K562 (cell line): ENCODE measurements at regions not wholly inside any gene's neighbourhood (a gene's known extent, or its start where the extent isn't known, plus 50 kb on each side); places are given as distances from the start of the nearest gene placed in this dataset.

Experiments
- ATAC-seq: fragments of 200-7000 bp; cut with Tn5 transposase; 3 replicates; pipeline ENCODE4 v1.9.1; 2020; ENCODE audit warnings: moderate library complexity
- BruUV-seq: library from RNA; stranded (reverse); fragments of 400-500 nt; replicated peaks from 2 replicates; lab custom pipeline; 2021; lab: Mats Ljungman, UMichigan
- CTCF ChIA-PET: fragments of 300-600 bp; formaldehyde crosslinking; extraction: SDS; loops from one replicate; lab custom pipeline; 2021; ENCODE audit warnings: low intra/inter-chr PET ratio; lab: Yijun Ruan, JAX
- POLR2A ChIA-PET: fragments of 300-600, 350-650 bp; sonication (Branson Sonifier 250); formaldehyde crosslinking; extraction: SDS; loops from one replicate; lab custom pipeline; 2021; ENCODE audit warnings: antibody characterized with exemption, inconsistent platforms; lab: Yijun Ruan, JAX
- DNase-seq, 4 experiments: peaks; one replicate each; pipeline versions ENCODE4 v3.0.0 to v3.0.0-alpha.2; 2011 to 2018; ENCODE audit warnings: low spot score in 3 of 4, mixed read lengths in 3 of 4; ENCODE audit errors: extremely low read depth in 1 of 4
- FAIRE-seq: peaks from 2 replicates; lab custom pipeline; 2011; peaks lifted over from hg19 to GRCh38; lab: Jason Lieb, UNC
- H2AFZ ChIP-seq: 2 replicates; pipeline ENCODE4 v1.6.0; 2011; ENCODE audit warnings: low read depth, low read length, control low read depth, inconsistent platforms
- H3K27ac ChIP-seq: fragments of 200-600 bp; 3 replicates; pipeline ENCODE4 v1.8.0; 2011; ENCODE audit warnings: low read depth, mild to moderate bottlenecking, control low read depth, inconsistent platforms, low read length, moderate library complexity, mixed read lengths; ENCODE audit errors: extremely low read depth
- H3K27me3 ChIP-seq, 2 experiments: fragments of 300-600 bp in 1 of 2; 2 replicates in 1 of 2; 3 replicates in 1 of 2; pipeline versions ENCODE4 v1.6.0 to v1.8.0; 2011; ENCODE audit warnings: inconsistent platforms in 2 of 2, low read length in 2 of 2, mild to moderate bottlenecking in 1 of 2, mixed read lengths in 1 of 2, moderate library complexity in 1 of 2; ENCODE audit not compliant: control insufficient read depth in 2 of 2, insufficient read depth in 2 of 2
- H3K36me3 ChIP-seq: fragments of 300-600 bp; 3 replicates; pipeline ENCODE4 v1.8.0; 2011; ENCODE audit warnings: mild to moderate bottlenecking, low read length, inconsistent platforms; ENCODE audit not compliant: control insufficient read depth, insufficient read depth
- H3K4me1 ChIP-seq, 2 experiments: fragments of 200-600 bp in 1 of 2; replicated peaks in 1 of 2; 2 replicates in 1 of 2; 3 replicates in 1 of 2; pipeline versions ENCODE4 v1.5.1 to v1.8.0; 2011; ENCODE audit warnings: inconsistent platforms in 2 of 2, low read length in 2 of 2, mild to moderate bottlenecking in 1 of 2, mixed read lengths in 1 of 2, moderate library complexity in 1 of 2; ENCODE audit not compliant: control insufficient read depth in 2 of 2, insufficient read depth in 2 of 2
- H3K4me2 ChIP-seq: 2 replicates; pipeline ENCODE4 v1.6.1; 2011; ENCODE audit warnings: low read length, control low read depth, inconsistent platforms, mixed read lengths; ENCODE audit not compliant: insufficient read depth
- H3K4me3 ChIP-seq: fragments of 200-600 bp; sonication (generic), shearing (Covaris generic); 2 replicates; pipeline ENCODE4 v1.5.1; 2016; ENCODE audit warnings: control low read depth, inconsistent platforms
- H3K79me2 ChIP-seq: fragments of 200-600 bp; 3 replicates; pipeline ENCODE4 v1.8.0; 2011; ENCODE audit warnings: low read length, inconsistent platforms; ENCODE audit not compliant: control insufficient read depth, insufficient read depth
- H3K9ac ChIP-seq, 2 experiments: 2 replicates each; pipeline versions ENCODE4 v1.6.0 to v1.6.1; 2011; ENCODE audit warnings: low read depth in 2 of 2, low read length in 2 of 2, control low read depth in 1 of 2, inconsistent platforms in 1 of 2, mild to moderate bottlenecking in 1 of 2, mixed read lengths in 1 of 2; ENCODE audit not compliant: insufficient read depth in 1 of 2
- H3K9me1 ChIP-seq: one replicate; pipeline ENCODE4 v1.6.0; 2011; ENCODE audit warnings: inconsistent platforms, mild to moderate bottlenecking, low read length, moderate library complexity; ENCODE audit not compliant: control insufficient read depth, insufficient read depth
- H3K9me3 ChIP-seq: replicated peaks from 2 replicates; pipeline ENCODE4 v1.5.1; 2011; ENCODE audit warnings: low read depth, low read length, inconsistent platforms; ENCODE audit not compliant: control insufficient read depth, insufficient read depth
- H4K20me1 ChIP-seq: replicated peaks from 2 replicates; pipeline ENCODE4 v1.6.1; 2011; ENCODE audit warnings: low read length, inconsistent platforms, mixed read lengths; ENCODE audit not compliant: control insufficient read depth, insufficient read depth
- CCNT2 ChIP-seq: IDR thresholded peaks from 2 replicates; pipeline ENCODE4 v1.6.1; 2011; ENCODE audit warnings: borderline replicate concordance, low read depth, mild to moderate bottlenecking, moderate library complexity, mixed read lengths, low read length; ENCODE audit not compliant: insufficient read length; ENCODE audit errors: extremely low read depth
- CREM ChIP-seq: IDR thresholded peaks from 2 replicates; pipeline ENCODE4 v1.6.1; 2014; ENCODE audit warnings: antibody characterized with exemption, low read depth
- E2F8 ChIP-seq: fragments of 450-650 bp; IDR thresholded peaks from 2 replicates; pipeline ENCODE4 v1.7.1; 2018; ENCODE audit warnings: mild to moderate bottlenecking, low read depth; ENCODE audit not compliant: partially characterized antibody
- ERF ChIP-seq: fragments of 450-650 bp; formaldehyde crosslinking; IDR thresholded peaks from 2 replicates; pipeline ENCODE4 v1.4.0; 2020; ENCODE audit warnings: mild to moderate bottlenecking, mixed read lengths
- HMG20B ChIP-seq: fragments of 250-450 bp; sonication (Bioruptor Pico); IDR thresholded peaks from 2 replicates; pipeline ENCODE4 v1.5.0; 2021; ENCODE audit warnings: mild to moderate bottlenecking
- ILF3 ChIP-seq: fragments of 450-650 bp; IDR thresholded peaks from 2 replicates; pipeline ENCODE4 v1.6.1; 2018; ENCODE audit warnings: antibody characterized with exemption, mild to moderate bottlenecking, moderate library complexity, borderline replicate concordance
- NFIX ChIP-seq: fragments of 250-450 bp; sonication (Bioruptor Pico); IDR thresholded peaks from 2 replicates; pipeline ENCODE4 v1.4.0; 2020; ENCODE audit warnings: low read depth, mild to moderate bottlenecking, moderate library complexity
- POLR2G ChIP-seq: fragments of 200-400 bp; formaldehyde crosslinking; IDR thresholded peaks from 2 replicates; pipeline ENCODE4 v1.6.1; 2017; ENCODE audit warnings: low read depth, mild to moderate bottlenecking, antibody characterized with exemption, low read length, moderate library complexity
- SIRT6 ChIP-seq: IDR thresholded peaks from one replicate; pipeline ENCODE4 v1.6.1; 2012; ENCODE audit warnings: low read depth, mild to moderate bottlenecking, control low read depth, inconsistent platforms, low read length, moderate library complexity
- SLC30A9 ChIP-seq: fragments of 250-450 bp; sonication (Bioruptor Pico); IDR thresholded peaks from 2 replicates; pipeline ENCODE4 v1.8.0; 2022; ENCODE audit warnings: mild to moderate bottlenecking, moderate library complexity
- TRIM25 ChIP-seq: fragments of 450-650 bp; IDR thresholded peaks from 2 replicates; pipeline ENCODE4 v1.7.0; 2016; ENCODE audit warnings: borderline replicate concordance
- ZBTB12 ChIP-seq: fragments of 250-450 bp; sonication (Bioruptor Pico); IDR thresholded peaks from 2 replicates; pipeline ENCODE4 v1.4.0; 2020
- ZC3H8 ChIP-seq: fragments of 450-650 bp; IDR thresholded peaks from 2 replicates; pipeline ENCODE4 v1.6.1; 2017
- ZNF561 ChIP-seq: fragments of 450-650 bp; formaldehyde crosslinking; conservative IDR thresholded peaks from 2 replicates; pipeline ENCODE4 v1.4.0; 2020; ENCODE audit warnings: mild to moderate bottlenecking, moderate library complexity
- WGBS: fragments of 100-300 bp; shearing (Covaris generic); methylation state at CpG from one replicate; pipeline ENCODE4 v1.1.6; 2016; ENCODE audit warnings: low coverage, mixed read lengths; ENCODE audit not compliant: insufficient coverage; ENCODE audit errors: missing lambda C conversion rate; 5-methylcytosine and 5-hydroxymethylcytosine counted together
- in situ Hi-C: fragments of 300-500 bp; cut with MboI; formaldehyde crosslinking; loops from 4 replicates; pipeline ENCODE4 v1.15.0; 2018; ENCODE audit warnings: inconsistent platforms, mixed read lengths
- intact Hi-C: fragments of 100-400 bp; cut with micrococcal nuclease; formaldehyde crosslinking; loops from 2 replicates; pipeline ENCODE4 v1.14.2; 2022
- TF ChIP-seq, protein P1 (sequence below): sonication (generic); formaldehyde crosslinking; IDR thresholded peaks from 2 replicates; pipeline ENCODE4 v1.8.1; 2023; ENCODE audit warnings: mild to moderate bottlenecking, missing genetic modification reagents, moderate library complexity

- no peaks in the 10 kb centered on the region for H3K9me1 ChIP-seq
- no peaks in the 10 kb centered on the region for H3K27me3 ChIP-seq
- in situ Hi-C loops = no loop called here
- H3K4me1 ChIP-seq = no peaks in the 10 kb centered on the region
- H3K4me3 ChIP-seq = no peak overlapping the region
- no peak overlapping the region for H3K4me2 ChIP-seq
- intact Hi-C loops = no loop called here
- TF ChIP-seq CREM (no peak), ILF3 (no peak), ZNF561 (CRISPR knock-in tag) (no peak), SLC30A9 (CRISPR knock-in tag) (no peak), E2F8 (no peak), ZC3H8 (no peak), NFIX (CRISPR knock-in tag) (no peak), ERF (CRISPR knock-in tag) (no peak), HMG20B (CRISPR knock-in tag) (no peak), SIRT6 (no peak), POLR2G (no peak), CCNT2 (no peak), TRIM25 (no peak), ZBTB12 (CRISPR knock-in tag) (no peak)
- TF ChIP-seq, protein P1, sequence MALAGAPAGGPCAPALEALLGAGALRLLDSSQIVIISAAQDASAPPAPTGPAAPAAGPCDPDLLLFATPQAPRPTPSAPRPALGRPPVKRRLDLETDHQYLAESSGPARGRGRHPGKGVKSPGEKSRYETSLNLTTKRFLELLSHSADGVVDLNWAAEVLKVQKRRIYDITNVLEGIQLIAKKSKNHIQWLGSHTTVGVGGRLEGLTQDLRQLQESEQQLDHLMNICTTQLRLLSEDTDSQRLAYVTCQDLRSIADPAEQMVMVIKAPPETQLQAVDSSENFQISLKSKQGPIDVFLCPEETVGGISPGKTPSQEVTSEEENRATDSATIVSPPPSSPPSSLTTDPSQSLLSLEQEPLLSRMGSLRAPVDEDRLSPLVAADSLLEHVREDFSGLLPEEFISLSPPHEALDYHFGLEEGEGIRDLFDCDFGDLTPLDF (CRISPR knock-in tag) = no peak
- BruUV-seq = no TSS peak
- ChIA-PET CTCF (no interaction called here), POLR2A (no interaction called here)
- no peaks in the 10 kb centered on the region for H4K20me1 ChIP-seq
- no peak overlapping the region for H3K9ac ChIP-seq
- H3K79me2 ChIP-seq = no peaks in the 10 kb centered on the region
- no peak overlapping the region for H2AFZ ChIP-seq
- H3K36me3 ChIP-seq = no peaks in the 10 kb centered on the region
- no peak for DNase-seq
- WGBS = 4% methylated on average over 2 of the region's 2 CpGs
- no peak for FAIRE-seq
- ATAC-seq = no peak
- H3K9me3 ChIP-seq = no peaks in the 10 kb centered on the region
- H3K27ac ChIP-seq = no peak overlapping the region
Observed at GRCh38 chr4:57308301-57308700, 198.1 kb upstream of the IGFBP7 start.
